SU-DHL-6 (cell line): ENCODE measurements at regions not wholly inside any gene's neighbourhood (a gene's known extent, or its start where the extent isn't known, plus 50 kb on each side); places are given as distances from the start of the nearest gene placed in this dataset.

Source experiments
- EZH2phosphoT487 ChIP-seq: fragments of 200-600 bp; sonication (generic), shearing (Covaris generic); conservative IDR thresholded peaks from 2 replicates; pipeline ENCODE4 v1.6.1; 2018; ENCODE audit warnings: mild to moderate bottlenecking, antibody characterized with exemption, low read length, moderate library complexity, mixed read lengths
- TF ChIP-seq, protein P1 (sequence below): fragments of 200-600 bp; sonication (generic); IDR thresholded peaks from one replicate; pipeline ENCODE4 v1.5.1; 2017; ENCODE audit warnings: antibody characterized with exemption, mild to moderate bottlenecking, low read length, moderate library complexity; ENCODE audit not compliant: insufficient read depth, poor library complexity, severe bottlenecking

DNA sequence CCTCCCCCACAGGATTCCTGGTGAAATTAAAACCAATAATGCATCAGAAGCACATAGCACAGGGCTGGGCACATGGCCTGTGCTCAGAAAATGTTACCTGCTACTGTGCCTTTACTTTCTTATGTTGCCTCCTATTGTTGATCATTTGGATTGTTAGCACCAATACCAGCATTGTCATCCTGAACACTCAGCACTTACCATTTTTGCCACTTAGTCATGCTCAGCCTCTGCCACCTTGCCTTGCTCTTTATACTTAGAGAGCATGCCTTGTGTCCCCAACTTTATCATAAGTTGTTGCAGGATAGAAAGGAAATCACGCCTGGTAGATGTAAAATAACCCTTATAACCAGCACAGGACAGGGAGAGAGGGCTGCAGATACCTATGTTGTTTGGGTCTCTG is 361.0 kb upstream of the RUNX1 start:
- TF ChIP-seq, protein P1, sequence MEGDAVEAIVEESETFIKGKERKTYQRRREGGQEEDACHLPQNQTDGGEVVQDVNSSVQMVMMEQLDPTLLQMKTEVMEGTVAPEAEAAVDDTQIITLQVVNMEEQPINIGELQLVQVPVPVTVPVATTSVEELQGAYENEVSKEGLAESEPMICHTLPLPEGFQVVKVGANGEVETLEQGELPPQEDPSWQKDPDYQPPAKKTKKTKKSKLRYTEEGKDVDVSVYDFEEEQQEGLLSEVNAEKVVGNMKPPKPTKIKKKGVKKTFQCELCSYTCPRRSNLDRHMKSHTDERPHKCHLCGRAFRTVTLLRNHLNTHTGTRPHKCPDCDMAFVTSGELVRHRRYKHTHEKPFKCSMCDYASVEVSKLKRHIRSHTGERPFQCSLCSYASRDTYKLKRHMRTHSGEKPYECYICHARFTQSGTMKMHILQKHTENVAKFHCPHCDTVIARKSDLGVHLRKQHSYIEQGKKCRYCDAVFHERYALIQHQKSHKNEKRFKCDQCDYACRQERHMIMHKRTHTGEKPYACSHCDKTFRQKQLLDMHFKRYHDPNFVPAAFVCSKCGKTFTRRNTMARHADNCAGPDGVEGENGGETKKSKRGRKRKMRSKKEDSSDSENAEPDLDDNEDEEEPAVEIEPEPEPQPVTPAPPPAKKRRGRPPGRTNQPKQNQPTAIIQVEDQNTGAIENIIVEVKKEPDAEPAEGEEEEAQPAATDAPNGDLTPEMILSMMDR, result no peak
- TF ChIP-seq EZH2phosphoT487, result no peak
